ENCODE measurements at regions not wholly inside any gene's neighbourhood (a gene's known extent, or its start where the extent isn't known, plus 50 kb on each side); places are given as distances from the start of the nearest gene placed in this dataset.
"Not testable (repeated sequence)": the region's sequence is repeated elsewhere in the genome, so short reads cannot be mapped to it uniquely, and the experiment has no call there.

GRCh38 chr5:66354422-66354821 is 210.3 kb downstream of the SREK1 start:
- DNase-seq: no peak

DNA sequence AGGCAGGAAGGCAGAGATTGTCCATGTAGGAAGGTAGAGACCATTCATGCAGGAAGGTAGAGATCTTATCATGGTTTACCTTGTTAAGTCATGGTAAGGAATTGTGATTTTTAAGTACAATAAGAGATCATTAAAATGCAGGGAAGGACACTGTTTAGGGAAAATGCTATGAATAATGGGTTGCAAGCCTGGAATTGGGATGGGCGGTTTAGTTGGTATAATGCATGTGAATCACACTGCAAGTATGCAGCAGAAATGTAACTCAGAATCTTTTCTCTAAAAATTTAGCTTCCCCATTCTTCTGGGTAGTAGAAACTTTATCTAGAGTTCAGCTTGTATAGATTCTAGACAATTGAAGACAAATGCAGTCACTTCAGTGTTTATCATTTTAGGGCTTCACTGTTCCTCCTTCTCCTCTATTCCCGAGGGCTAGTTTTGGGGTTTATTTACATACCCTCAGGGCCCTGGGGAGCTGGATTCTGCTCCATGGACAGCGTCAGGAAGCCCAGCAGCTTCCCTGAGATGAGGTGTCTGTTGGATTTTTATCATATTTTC is 212.0 kb downstream of the SREK1 start:
- DNase-seq: no peak

DNA sequence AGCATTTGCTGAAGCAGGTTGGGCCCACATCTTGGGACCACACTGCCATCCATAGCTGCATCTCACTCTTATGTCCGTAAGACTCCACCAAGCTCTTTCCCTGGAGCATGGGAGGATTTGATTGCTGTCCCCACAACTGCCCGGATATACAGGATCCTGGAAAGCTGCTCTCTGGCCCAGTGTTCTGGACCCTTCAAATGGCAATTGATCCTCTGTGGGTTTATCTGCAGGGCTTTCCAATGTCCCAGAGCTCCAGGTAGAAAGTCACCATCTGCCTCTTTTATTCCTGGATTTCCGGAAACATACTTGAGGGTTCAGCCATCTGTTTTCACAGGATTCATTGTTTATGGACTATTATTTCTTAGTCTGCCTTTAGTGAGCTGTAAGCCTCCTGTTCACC is 214.6 kb downstream of the SREK1 start:
- DNase-seq: no peak

GRCh38 chr5:66361070-66361469 is 217.0 kb downstream of the SREK1 start:
- DNase-seq: no peak

GRCh38 chr5:66362046-66362445 is 217.9 kb downstream of the SREK1 start:
- no peak for DNase-seq

DNA sequence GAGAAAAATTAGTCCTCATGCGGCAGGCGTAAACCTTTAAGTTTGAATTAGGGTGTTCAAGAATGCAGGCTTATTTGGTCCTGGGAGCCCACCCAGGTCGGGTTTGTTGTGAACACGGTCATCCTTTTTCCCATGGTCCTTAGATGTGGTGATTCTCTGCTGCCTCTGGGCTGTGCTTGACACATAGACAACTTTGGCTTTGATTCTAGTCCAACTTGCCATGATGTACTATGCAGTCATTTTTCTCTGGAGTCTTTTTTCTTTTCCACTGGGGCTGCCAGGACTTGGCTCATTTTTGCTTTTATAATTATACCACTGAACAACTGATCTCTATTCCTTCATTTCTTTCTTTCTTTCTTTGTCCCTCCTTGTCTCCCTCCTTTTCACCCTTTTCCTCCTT is 218.6 kb downstream of the SREK1 start:
- no peak for DNase-seq

- DNase-seq: no peak
Measured at GRCh38 chr5:66363097-66363496, 219.0 kb downstream of the SREK1 start.

GRCh38 chr5:66364186-66364585 is 220.1 kb downstream of the SREK1 start:
- DNase-seq: no peak

DNA sequence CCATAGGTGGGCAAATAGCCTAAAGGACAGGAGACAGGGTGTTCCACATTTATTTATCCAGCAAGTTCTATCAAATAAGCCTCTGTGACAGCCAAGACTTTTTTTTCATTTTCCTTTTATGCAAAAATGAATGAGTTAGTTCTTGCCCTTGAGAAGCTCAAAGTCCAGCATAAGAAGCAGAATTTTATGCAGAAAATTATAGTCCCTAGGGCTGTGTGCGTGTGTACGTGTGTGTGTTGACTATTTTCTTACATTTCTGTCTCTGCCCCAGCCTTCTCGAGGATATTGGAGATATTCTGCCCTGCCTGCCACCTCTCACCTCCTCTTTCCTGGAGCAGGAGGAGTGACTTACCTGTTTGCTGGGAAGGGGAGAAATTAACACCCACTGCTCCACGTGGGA is 221.9 kb downstream of the SREK1 start:
- no peak for DNase-seq

DNA sequence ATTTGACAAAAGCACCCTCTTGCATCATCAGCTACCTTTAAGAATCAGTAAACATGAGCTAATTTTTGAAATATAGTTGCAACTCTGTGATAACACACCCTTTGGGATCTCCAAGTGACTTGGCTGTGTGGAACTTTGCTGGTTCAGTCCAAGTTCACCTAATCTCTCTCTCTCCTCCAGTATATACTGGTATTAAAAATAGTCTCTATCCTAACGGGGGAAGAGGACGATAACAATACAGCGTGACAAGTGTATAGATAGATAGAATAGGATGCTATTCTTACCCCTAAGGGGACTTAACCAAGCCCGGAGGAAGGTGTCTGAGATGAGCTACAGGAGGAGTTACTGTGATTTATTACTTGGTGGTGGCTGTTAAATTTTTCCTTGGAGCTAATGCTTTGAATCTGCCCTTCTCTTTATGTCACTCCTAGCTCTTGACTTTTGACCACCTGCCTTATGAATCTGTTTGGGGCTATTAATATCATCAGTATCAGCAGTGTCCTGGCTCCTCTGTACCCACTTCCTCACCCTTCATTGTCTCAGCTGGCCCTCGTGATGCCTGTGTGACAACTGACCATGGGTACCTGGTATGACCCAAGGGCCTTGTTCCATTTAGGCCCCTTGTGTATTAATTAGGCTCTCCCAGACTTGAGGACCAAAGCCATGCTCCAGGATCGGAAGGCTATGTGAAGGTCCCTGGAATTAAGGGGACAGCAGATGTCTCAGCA is 223.9 kb downstream of the SREK1 start:
- no peak for DNase-seq

- no peak for DNase-seq
Measured at GRCh38 chr5:66368811-66369210, 224.7 kb downstream of the SREK1 start.

GRCh38 chr5:66377747-66378146 is 218.4 kb upstream of the MAST4 start:
- no peak for DNase-seq

GRCh38 chr5:66378407-66378806 is 217.8 kb upstream of the MAST4 start:
- DNase-seq: no peak

DNA sequence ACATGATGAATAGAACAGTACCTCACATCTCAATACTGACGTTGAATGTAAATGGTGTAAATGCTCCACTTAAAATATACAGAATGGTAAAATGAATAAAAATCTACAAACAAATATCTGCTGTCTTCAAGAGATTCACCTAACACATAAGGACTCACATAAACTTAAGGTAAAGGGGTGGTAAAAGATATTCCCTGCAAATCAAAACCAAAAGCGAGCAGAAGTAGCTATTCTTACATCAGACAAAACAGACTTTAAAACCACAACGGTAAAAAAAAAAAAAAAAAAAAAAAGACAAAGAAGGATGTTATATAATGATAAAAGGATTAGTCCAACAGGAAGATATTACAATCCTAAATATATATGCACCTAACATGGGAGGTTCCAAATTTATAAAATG is 214.0 kb upstream of the MAST4 start:
- no peak for DNase-seq

DNA sequence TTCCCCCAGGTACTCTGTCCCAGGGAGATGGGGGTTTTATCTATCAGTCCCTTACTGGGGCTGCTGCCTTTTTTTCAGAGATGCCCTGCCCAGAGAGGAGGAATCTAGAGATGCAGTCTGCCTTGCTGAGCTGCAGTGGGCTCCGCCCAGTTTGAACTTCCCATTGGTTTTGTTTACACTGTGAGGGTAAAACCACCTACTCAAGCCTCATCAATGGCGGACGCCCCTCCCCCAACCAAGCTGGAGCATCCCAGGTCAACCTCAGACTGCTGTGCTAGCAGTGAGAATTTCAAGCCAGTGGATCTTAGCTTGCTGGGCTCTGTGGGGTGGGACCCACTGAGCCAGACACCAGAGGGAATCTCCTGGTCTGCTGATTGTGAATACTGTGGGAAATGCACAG is 191.0 kb upstream of the MAST4 start:
- DNase-seq: not testable (repeated sequence)

GRCh38 chr5:66406761-66407336 is 189.3 kb upstream of the MAST4 start:
- no peak for DNase-seq

- DNase-seq: no peak
Measured at GRCh38 chr5:66407765-66408164, 188.4 kb upstream of the MAST4 start.

GRCh38 chr5:66408576-66408975 is 187.6 kb upstream of the MAST4 start:
- no peak for DNase-seq

DNA sequence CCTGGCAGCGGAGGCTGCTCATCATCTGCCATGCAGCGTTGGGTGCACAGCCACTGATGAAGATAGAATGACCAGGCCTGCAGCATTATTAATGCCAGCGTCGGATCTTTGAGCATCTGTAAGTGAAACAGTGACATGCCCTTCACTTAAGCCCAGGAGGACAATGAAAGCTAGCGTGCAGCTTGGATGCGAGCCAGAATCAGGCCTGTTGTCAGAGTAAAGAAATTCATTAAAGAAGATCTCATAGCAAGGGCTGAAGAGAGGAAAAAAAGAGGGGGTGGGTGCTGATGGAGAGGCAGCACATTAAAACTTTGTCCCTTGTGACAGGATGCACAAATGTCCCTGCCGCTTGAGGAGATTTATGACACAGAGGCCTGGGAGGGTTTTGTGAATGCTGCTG is 186.1 kb upstream of the MAST4 start:
- no peak for DNase-seq

DNA sequence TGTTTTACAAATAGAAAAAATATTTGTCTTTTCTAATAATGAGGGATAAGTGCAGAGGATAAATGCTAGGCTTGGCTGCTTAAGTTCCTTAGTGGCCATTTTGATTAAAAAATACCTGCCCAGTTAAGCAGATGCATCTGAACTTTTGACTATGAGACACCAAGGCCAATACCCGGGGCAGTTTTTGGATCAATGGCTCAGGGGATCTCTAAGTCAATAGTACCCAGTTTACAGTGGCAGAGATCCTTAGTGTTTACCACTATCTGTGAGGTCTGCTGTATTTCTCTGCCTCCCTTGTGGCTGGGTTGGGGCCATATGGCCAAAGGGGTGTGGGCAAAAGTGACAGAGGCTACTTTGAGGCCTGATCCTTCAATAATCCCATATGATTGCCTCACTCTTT is 184.5 kb upstream of the MAST4 start:
- no peak for DNase-seq

DNA sequence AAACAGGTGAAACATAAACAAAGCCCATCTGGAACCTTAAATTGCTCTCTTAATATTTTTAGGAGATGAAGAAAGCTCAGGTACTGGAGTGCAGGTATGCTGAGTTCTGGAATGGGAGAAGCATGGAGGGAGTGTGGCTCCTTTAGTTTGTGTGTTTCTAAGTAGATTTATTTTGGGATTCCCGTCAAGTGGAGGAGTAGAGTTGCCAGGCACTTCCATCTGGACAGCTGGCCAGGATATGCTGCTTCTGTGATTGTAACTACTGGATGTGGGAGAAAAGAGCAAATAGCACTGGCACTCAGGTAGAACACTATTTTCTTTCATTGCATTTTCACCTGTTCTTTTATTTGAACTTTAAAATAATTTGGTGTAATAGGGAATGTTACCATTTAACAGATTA is 182.3 kb upstream of the MAST4 start:
- DNase-seq: no peak

GRCh38 chr5:66415208-66415607 is 181.0 kb upstream of the MAST4 start:
- DNase-seq: no peak

DNA sequence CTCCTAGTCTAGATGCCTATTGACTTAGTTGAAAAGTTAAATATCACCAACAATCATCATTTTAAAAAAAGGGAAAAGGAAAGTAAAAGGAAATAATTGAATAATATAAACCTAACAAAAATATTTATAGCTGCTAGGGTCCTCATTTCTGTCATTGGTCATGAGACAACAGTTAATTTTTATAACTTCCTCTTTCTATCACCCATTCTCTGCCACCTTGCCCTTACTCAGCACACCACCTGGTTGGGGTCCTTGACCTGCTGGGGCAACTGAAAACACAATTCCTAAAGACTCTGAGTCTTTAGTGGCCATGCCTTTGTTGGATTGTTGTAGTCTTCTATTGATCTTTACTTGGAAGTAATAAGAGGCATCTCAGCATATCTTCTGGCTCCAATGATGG is 179.5 kb upstream of the MAST4 start:
- no peak for DNase-seq

GRCh38 chr5:66417781-66418180 is 178.4 kb upstream of the MAST4 start:
- no peak for DNase-seq

DNA sequence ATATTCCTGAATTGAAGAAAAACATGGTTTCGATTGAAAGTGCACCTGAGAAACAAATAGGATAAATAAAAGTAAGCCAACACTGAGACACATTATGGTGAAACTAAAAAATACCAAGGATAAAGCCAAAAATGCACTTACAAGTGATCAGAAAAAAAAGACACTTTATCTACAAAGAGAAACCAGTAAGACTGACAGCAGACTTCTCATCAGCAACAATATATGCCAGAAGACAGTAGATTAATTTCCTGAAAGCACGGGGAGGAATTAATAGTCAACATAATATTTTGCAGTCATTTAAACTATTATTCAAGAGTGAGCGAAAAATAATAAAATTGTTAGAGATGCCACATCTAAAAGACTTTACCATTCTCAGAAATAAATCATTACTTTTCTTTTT is 172.7 kb upstream of the MAST4 start:
- DNase-seq: no peak
